ENCODE measurements at regions not wholly inside any gene's neighbourhood (a gene's known extent, or its start where the extent isn't known, plus 50 kb on each side); places are given as distances from the start of the nearest gene placed in this dataset.

GRCh38 chr11:15551901-15552851 lies 437.5 kb downstream of the INSC start:
- peak overlapping the region; percentile 37 for H3K4me3 Mint-ChIP-seq
- H3K4me1 Mint-ChIP-seq, result peaks cover 42% of the 10 kb centered on the region
- 70 to 76% methylated on average over 2 to 4 of the region's 4 CpGs for WGBS, 2 experiments (ENCODE audit: insufficient coverage in 1 of 2, insufficient read length in 1 of 2)
- peaks cover 7% of the 10 kb centered on the region for H3K4me1 ChIP-seq (ENCODE audit: control insufficient read depth, insufficient read depth, low read length)
- no peaks in the 10 kb centered on the region for H3K9me3 Mint-ChIP-seq
- no peak overlapping the region for H3K27ac ChIP-seq (ENCODE audit: low read depth, low read length)
- no peaks in the 10 kb centered on the region for H3K27me3 ChIP-seq (ENCODE audit: control insufficient read depth, insufficient read depth, low read length, poor library complexity, severe bottlenecking)
- peak overlapping the region; percentile 11 for H3K9ac ChIP-seq (ENCODE audit: extremely low read depth, low read length, poor library complexity, severe bottlenecking)
- DNase-seq, result peak; percentile 68
- no peaks in the 10 kb centered on the region for H3K36me3 Mint-ChIP-seq (ENCODE audit: low read depth)
- no peaks in the 10 kb centered on the region for H3K27me3 Mint-ChIP-seq (ENCODE audit: insufficient read depth)
- TF ChIP-seq, protein P1, sequence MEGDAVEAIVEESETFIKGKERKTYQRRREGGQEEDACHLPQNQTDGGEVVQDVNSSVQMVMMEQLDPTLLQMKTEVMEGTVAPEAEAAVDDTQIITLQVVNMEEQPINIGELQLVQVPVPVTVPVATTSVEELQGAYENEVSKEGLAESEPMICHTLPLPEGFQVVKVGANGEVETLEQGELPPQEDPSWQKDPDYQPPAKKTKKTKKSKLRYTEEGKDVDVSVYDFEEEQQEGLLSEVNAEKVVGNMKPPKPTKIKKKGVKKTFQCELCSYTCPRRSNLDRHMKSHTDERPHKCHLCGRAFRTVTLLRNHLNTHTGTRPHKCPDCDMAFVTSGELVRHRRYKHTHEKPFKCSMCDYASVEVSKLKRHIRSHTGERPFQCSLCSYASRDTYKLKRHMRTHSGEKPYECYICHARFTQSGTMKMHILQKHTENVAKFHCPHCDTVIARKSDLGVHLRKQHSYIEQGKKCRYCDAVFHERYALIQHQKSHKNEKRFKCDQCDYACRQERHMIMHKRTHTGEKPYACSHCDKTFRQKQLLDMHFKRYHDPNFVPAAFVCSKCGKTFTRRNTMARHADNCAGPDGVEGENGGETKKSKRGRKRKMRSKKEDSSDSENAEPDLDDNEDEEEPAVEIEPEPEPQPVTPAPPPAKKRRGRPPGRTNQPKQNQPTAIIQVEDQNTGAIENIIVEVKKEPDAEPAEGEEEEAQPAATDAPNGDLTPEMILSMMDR (conservative IDR thresholded peaks at IDR 0.05), result no peak
- H3K4me3 ChIP-seq (ENCODE audit: low read length), result peak overlapping the region; percentile 6
- peaks cover 7% of the 10 kb centered on the region for H3K9me3 ChIP-seq (ENCODE audit: control insufficient read depth, low read length)
- H3K36me3 ChIP-seq (ENCODE audit: control insufficient read depth, insufficient read depth, low read length), result no peaks in the 10 kb centered on the region
- peak overlapping the region; percentile 93 for H3K27ac Mint-ChIP-seq

DNA sequence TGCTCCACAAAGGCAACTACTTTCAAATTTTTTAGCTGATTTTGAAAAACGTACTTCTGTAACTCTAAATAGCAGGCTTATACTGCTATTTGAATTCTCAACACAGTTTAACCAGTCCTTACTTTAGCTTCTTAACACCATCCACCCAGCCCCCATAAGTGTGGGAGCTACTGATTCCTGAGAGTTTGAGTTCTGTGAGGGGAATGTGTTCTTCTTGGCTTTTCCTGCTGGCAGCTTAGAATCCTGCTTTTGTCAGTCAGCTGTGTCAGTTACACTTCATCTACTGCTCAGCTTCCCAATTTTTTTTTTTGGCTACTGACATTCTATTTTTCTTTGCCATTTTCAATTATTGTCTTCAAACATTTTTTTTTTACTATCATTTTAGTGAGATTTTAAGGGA lies 440.4 kb downstream of the INSC start:
- no peak overlapping the region for H3K4me3 Mint-ChIP-seq
- peaks cover 9% of the 10 kb centered on the region for H3K9me3 ChIP-seq (ENCODE audit: control insufficient read depth, low read length)
- H3K36me3 Mint-ChIP-seq (ENCODE audit: low read depth), result no peaks in the 10 kb centered on the region
- H3K9ac ChIP-seq (ENCODE audit: extremely low read depth, low read length, poor library complexity, severe bottlenecking), result no peak overlapping the region
- no peaks in the 10 kb centered on the region for H3K36me3 ChIP-seq (ENCODE audit: control insufficient read depth, insufficient read depth, low read length)
- peak overlapping the region; percentile 53 for H3K27ac Mint-ChIP-seq
- H3K27ac ChIP-seq (ENCODE audit: low read depth, low read length), result no peak overlapping the region
- H3K4me3 ChIP-seq (ENCODE audit: low read length), result no peak overlapping the region
- TF ChIP-seq, protein P1 (conservative IDR thresholded peaks at IDR 0.05), result no peak
- no peaks in the 10 kb centered on the region for H3K27me3 Mint-ChIP-seq (ENCODE audit: insufficient read depth)
- H3K4me1 Mint-ChIP-seq, result peaks cover 54% of the 10 kb centered on the region
- no peaks in the 10 kb centered on the region for H3K27me3 ChIP-seq (ENCODE audit: control insufficient read depth, insufficient read depth, low read length, poor library complexity, severe bottlenecking)
- H3K9me3 Mint-ChIP-seq, result no peaks in the 10 kb centered on the region
- 61% methylated on average over 1 of the region's 1 CpG; no CpG with 5 or more reads in 1 of the 2 experiments for WGBS, 2 experiments (ENCODE audit: insufficient coverage in 1 of 2, insufficient read length in 1 of 2)
- DNase-seq, result no peak
- H3K4me1 ChIP-seq (ENCODE audit: control insufficient read depth, insufficient read depth, low read length), result peaks cover 10% of the 10 kb centered on the region

- no peak for DNase-seq
- Histone ChIP-seq H3K36me3 (ENCODE audit: control insufficient read depth, insufficient read depth, low read length) (no peaks in the 10 kb centered on the region), H3K9me3 (ENCODE audit: control insufficient read depth, low read length) (peaks cover 9% of the 10 kb centered on the region), H3K9ac (ENCODE audit: extremely low read depth, low read length, poor library complexity, severe bottlenecking) (no peak overlapping the region), H3K4me1 (ENCODE audit: control insufficient read depth, insufficient read depth, low read length) (peaks cover 8% of the 10 kb centered on the region), H3K4me3 (ENCODE audit: low read length) (no peak overlapping the region), H3K27ac (ENCODE audit: low read depth, low read length) (no peak overlapping the region), H3K27me3 (ENCODE audit: control insufficient read depth, insufficient read depth, low read length, poor library complexity, severe bottlenecking) (no peaks in the 10 kb centered on the region)
- no peaks in the 10 kb centered on the region for H3K27me3 Mint-ChIP-seq (ENCODE audit: insufficient read depth)
- H3K4me1 Mint-ChIP-seq, result peaks cover 45% of the 10 kb centered on the region
- no peak overlapping the region for H3K4me3 Mint-ChIP-seq
- H3K9me3 Mint-ChIP-seq, result peaks cover 6% of the 10 kb centered on the region
- 86 to 92% methylated on average over 1 to 2 of the region's 2 CpGs for WGBS, 2 experiments (ENCODE audit: insufficient coverage in 1 of 2, insufficient read length in 1 of 2)
- H3K27ac Mint-ChIP-seq, result no peak overlapping the region
- H3K36me3 Mint-ChIP-seq (ENCODE audit: low read depth), result peaks cover 4% of the 10 kb centered on the region
- TF ChIP-seq, protein P1 (conservative IDR thresholded peaks at IDR 0.05), result no peak
Observed at GRCh38 chr11:15557457-15558230, 442.9 kb downstream of the INSC start.

Data from endodermal cell (in vitro differentiated cells).